Cardiac fibroblast (primary cell): ENCODE measurements at regions not wholly inside any gene's neighbourhood (a gene's known extent, or its start where the extent isn't known, plus 50 kb on each side); places are given as distances from the start of the nearest gene placed in this dataset.

Experiments
- DNase-seq, 2 donors: peaks; one replicate each; pipeline versions ENCODE4 v3.0.0 to v3.0.0-alpha.2; 2010; ENCODE audit warnings: low read depth in 2 of 2
- H3K4me3 ChIP-seq, 2 donors: replicated peaks in 1 of 2; 1 replicate in 1 of 2; 2 replicates in 1 of 2; pipeline ENCODE4 v1.5.1; 2011; ENCODE audit warnings: low read depth in 2 of 2, low read length in 2 of 2, mild to moderate bottlenecking in 2 of 2, moderate library complexity in 1 of 2
- CTCF ChIP-seq: IDR thresholded peaks from one replicate; pipeline ENCODE4 v1.5.1; 2011; ENCODE audit warnings: low read depth, mild to moderate bottlenecking, low read length, inconsistent platforms

- no peak for DNase-seq
- no peak for TF ChIP-seq CTCF
- no peak overlapping the region for H3K4me3 ChIP-seq
These were observed 135.6 kb downstream of the IRX2 start for GRCh38 chr5:2615917-2616316.

GRCh38 chr5:2614571-2614970 lies 136.9 kb downstream of the IRX2 start:
- TF ChIP-seq CTCF: no peak
- H3K4me3 ChIP-seq: no peak overlapping the region
- DNase-seq: no peak

DNA sequence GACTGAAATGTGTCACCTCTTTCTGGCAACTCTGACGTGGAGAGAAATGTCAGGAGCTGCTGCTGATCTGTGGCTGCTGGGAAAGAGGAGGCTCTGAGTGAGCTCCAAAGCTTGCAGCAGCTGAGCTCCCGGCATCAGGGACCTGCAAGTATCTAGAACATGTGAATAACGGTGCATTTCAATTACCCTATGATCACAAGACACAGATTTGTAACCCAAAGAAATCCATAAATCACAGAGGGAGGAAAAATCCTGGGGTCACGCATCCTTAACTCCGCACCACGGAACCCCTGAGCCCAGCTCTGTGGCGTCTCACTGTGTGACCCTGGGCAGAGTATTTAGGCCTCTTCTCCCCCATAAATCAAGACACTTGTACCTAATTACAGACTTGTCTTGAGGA lies 139.8 kb downstream of the IRX2 start:
- no peak for TF ChIP-seq CTCF
- no peak for DNase-seq
- no peak overlapping the region for H3K4me3 ChIP-seq

DNA sequence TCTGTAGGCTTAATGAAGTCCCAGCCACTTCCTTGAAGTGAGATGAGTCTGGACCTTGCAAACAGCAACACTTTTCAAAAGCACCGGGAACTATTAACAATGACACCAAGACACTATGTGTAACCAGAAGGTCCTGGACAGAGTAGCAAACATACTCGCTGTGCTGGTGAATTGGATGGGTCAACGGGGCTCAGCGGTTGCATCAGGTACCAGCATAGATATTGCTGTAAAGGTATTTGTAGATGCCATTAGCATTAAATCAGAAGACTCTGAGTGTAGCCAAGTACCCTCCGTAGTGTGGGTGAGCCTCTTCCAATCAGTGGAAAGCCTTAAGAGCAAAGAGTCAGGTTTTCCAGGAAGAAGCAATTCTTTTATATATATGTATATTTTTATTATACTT lies 140.5 kb downstream of the IRX2 start:
- no peak overlapping the region for H3K4me3 ChIP-seq
- TF ChIP-seq CTCF: no peak
- no peak for DNase-seq

DNA sequence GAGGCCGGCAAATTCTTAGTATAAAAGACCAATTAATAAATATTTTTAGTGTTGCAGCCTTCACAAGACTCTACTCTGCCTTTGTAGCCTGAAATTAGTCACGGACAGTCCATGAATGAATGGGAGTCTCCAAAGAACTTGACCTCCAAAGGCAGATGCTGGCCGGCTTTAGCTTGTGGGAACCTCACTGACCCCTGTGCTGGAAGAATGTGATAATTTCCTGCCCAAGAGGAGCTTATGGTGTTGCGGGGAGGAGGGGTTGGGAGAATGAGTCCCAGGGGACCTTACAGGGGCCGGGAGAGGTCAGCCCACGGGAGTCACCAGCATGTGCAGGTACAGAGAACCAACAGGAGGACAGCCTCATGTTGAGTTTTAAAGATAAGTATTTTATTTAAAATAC lies 143.1 kb downstream of the IRX2 start:
- H3K4me3 ChIP-seq: no peak overlapping the region
- no peak for TF ChIP-seq CTCF
- DNase-seq: no peak

- no peak for TF ChIP-seq CTCF
These were observed 143.9 kb downstream of the IRX2 start for GRCh38 chr5:2607598-2607997.

DNA sequence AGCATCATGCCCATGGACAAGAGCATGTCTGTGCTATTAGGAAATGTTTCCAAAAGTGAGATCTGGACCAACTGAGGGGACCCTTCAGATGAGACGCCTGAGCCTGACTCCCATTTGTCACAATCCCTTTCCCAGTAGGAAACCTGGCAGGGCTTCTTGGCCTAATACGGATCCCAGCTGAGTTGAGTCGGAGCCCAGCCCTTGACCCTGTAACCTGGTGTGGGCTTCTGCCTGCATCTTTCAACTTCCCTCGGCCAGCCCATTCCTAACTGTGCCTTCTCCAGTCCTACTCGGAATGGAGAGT lies 148.3 kb downstream of the IRX2 start:
- DNase-seq: no peak
- no peak for TF ChIP-seq CTCF

More at GRCh38 chr5:2607598-2607997, 143.9 kb downstream of the IRX2 start:
- no peak for DNase-seq
- no peak overlapping the region for H3K4me3 ChIP-seq

More for the DNA sequence above, 148.3 kb downstream of the IRX2 start:
- H3K4me3 ChIP-seq: no peak overlapping the region
